K562 (cell line): ENCODE measurements at regions not wholly inside any gene's neighbourhood (a gene's known extent, or its start where the extent isn't known, plus 50 kb on each side); places are given as distances from the start of the nearest gene placed in this dataset.

Source experiments
- CBFB ChIP-seq: sonication (generic); formaldehyde crosslinking; IDR thresholded peaks from 2 replicates; pipeline ENCODE4 v1.4.0; 2020; ENCODE audit warnings: mild to moderate bottlenecking, missing genetic modification reagents
- CBX5 ChIP-seq: IDR thresholded peaks from 2 replicates; pipeline ENCODE4 v1.6.1; 2014; ENCODE audit warnings: low read depth, borderline replicate concordance
- ESRRB ChIP-seq: fragments of 250-450 bp; sonication (Bioruptor Pico); IDR thresholded peaks from 2 replicates; pipeline ENCODE4 v1.5.0; 2020; ENCODE audit warnings: mild to moderate bottlenecking, moderate library complexity, borderline replicate concordance
- HDAC1 ChIP-seq, 2 experiments: fragments of 450-650 bp; IDR thresholded peaks; 2 replicates each; pipeline ENCODE4 v1.6.1; 2016 to 2017; ENCODE audit warnings: inconsistent platforms in 1 of 2, mild to moderate bottlenecking in 1 of 2, moderate library complexity in 1 of 2
- IRF9 ChIP-seq: fragments of 450-650 bp; IDR thresholded peaks from 2 replicates; pipeline ENCODE4 v1.6.1; 2016; ENCODE audit warnings: missing biosample characterization, missing genetic modification characterization
- KDM4B ChIP-seq, 2 experiments: fragments of 450-650 bp in 1 of 2; sonication (generic) in 1 of 2; IDR thresholded peaks; 2 replicates each; pipeline ENCODE4 v1.6.1; 2016 to 2017; ENCODE audit warnings: borderline replicate concordance in 2 of 2, antibody characterized with exemption in 1 of 2, low read depth in 1 of 2, mild to moderate bottlenecking in 1 of 2
- KLF16 ChIP-seq: IDR thresholded peaks from 2 replicates; pipeline ENCODE4 v1.6.1; 2016; ENCODE audit warnings: antibody characterized with exemption
- MXI1 ChIP-seq: IDR thresholded peaks from 2 replicates; pipeline ENCODE4 v1.6.1; 2011; ENCODE audit warnings: low read depth, mild to moderate bottlenecking, improper control_type of control experiment, low read length
- POLR2AphosphoS2 ChIP-seq: IDR thresholded peaks from 2 replicates; pipeline ENCODE4 v1.6.1; 2012; ENCODE audit warnings: low read length, improper control_type of control experiment
- SIX5 ChIP-seq, 2 experiments: IDR thresholded peaks; 2 replicates each; pipeline ENCODE4 v1.6.1; 2011; ENCODE audit warnings: low read length in 2 of 2, borderline replicate concordance in 1 of 2, low read depth in 1 of 2, mild to moderate bottlenecking in 1 of 2, moderate library complexity in 1 of 2; ENCODE audit not compliant: insufficient read depth in 1 of 2
- SMARCB1 ChIP-seq: IDR thresholded peaks from 2 replicates; pipeline ENCODE4 v1.6.1; 2011; ENCODE audit warnings: improper control_type of control experiment, low read depth; ENCODE audit not compliant: insufficient read length
- TEAD2 ChIP-seq: fragments of 450-650 bp; IDR thresholded peaks from 2 replicates; pipeline ENCODE4 v1.6.1; 2016; ENCODE audit warnings: missing genetic modification characterization, control low read depth, missing compliant biosample characterization

GRCh38 chr18:73528066-73528465, 619.6 kb downstream of the FBXO15 start:
- TF ChIP-seq TEAD2 (tag) (no peak), KLF16 (no peak), POLR2AphosphoS2 (no peak), SIX5 (IDR thresholded peaks at IDR 0.05; ENCODE audit: borderline replicate concordance in 1 of 2, insufficient read depth in 1 of 2, low read depth in 1 of 2, low read length in 2 of 2) (no peak), CBX5 (no peak), ESRRB (CRISPR knock-in tag) (no peak), CBFB (CRISPR knock-in tag) (no peak), MXI1 (no peak), KDM4B (IDR thresholded peaks at IDR 0.05; ENCODE audit: borderline replicate concordance in 2 of 2, low read depth in 1 of 2) (no peak), HDAC1 (IDR thresholded peaks at IDR 0.05) (no peak), IRF9 (tag) (no peak), SMARCB1 (no peak)
